Peyer's patch (tissue), 4 donors: ENCODE measurements at regions not wholly inside any gene's neighbourhood (a gene's known extent, or its start where the extent isn't known, plus 50 kb on each side); places are given as distances from the start of the nearest gene placed in this dataset.

Source experiments
- DNase-seq, 3 donors: peaks; one replicate each; pipeline ENCODE4 v3.0.0-alpha.2; 2017 to 2019
- H3K27ac ChIP-seq, 4 donors: fragments of 200-600 bp; sonication (generic); one replicate each; pipeline ENCODE4 v1.5.1; 2016 to 2019
- H3K27me3 ChIP-seq, 2 donors: fragments of 200-600 bp; sonication (generic); one replicate each; pipeline ENCODE4 v1.5.1; 2019
- H3K36me3 ChIP-seq, 3 donors: fragments of 200-600 bp; sonication (generic); one replicate each; pipeline ENCODE4 v1.5.1; 2016 to 2019
- H3K4me1 ChIP-seq, 4 donors: fragments of 200-600 bp; sonication (generic); one replicate each; pipeline ENCODE4 v1.5.1; 2016 to 2019
- H3K4me3 ChIP-seq, 4 donors: fragments of 200-600 bp; sonication (generic); 1 replicate in 3 of 4; 2 replicates in 1 of 4; pipeline ENCODE4 v1.5.1; 2016 to 2019; ENCODE audit warnings: mild to moderate bottlenecking in 1 of 4
- H3K9me3 ChIP-seq, 4 donors: fragments of 200-600 bp; sonication (generic); one replicate each; pipeline ENCODE4 v1.5.1; 2016 to 2019; ENCODE audit warnings: mild to moderate bottlenecking in 1 of 4
- CTCF ChIP-seq, 6 experiments: fragments of 450-650 bp in 4 of 6; fragments of 200-600 bp in 2 of 6; sonication (generic) in 1 of 6; IDR thresholded peaks; one replicate each; pipeline ENCODE4 v1.5.1; 2017 to 2019; ENCODE audit warnings: antibody characterized with exemption in 6 of 6, mild to moderate bottlenecking in 3 of 6, moderate library complexity in 1 of 6
- POLR2A ChIP-seq, 2 donors: fragments of 450-650 bp; IDR thresholded peaks; one replicate each; pipeline ENCODE4 v1.5.1; 2017; ENCODE audit warnings: antibody characterized with exemption in 2 of 2, mild to moderate bottlenecking in 2 of 2, moderate library complexity in 2 of 2

- TF ChIP-seq CTCF (IDR thresholded peaks at IDR 0.05) (no peak), POLR2A (IDR thresholded peaks at IDR 0.05) (no peak)
- Histone ChIP-seq H3K36me3 (no peaks in the 10 kb centered on the region), H3K9me3 (peaks cover 0 to 3% (median 0%) of the 10 kb centered on the region in 4 donors), H3K27me3 (no peaks in the 10 kb centered on the region), H3K4me3 (no peak overlapping the region), H3K4me1 (no peaks in the 10 kb centered on the region), H3K27ac (no peak overlapping the region)
- no peak for DNase-seq
Observed at GRCh38 chr13:82698383-82698782, 1183.9 kb downstream of the SLITRK1 start.

DNA sequence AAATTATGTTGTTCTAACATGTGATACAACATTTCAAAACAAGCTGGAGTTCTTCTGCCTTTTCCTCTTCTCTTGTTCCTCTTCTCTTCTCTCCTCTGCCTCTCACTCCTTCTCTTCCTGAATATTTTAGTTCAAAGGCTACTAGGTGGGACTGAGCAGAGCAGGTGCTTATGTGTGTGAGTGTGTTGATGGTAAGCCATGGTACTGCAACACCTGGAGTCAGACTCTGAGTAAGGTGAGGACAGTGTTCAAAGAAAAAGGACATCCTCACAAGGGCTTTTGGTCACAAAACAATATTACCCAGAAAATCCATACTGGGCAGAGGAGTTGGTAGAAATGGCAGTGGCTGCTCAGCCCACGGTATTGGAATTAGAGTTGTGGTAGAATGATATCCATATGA, 1188.7 kb downstream of the SLITRK1 start:
- Histone ChIP-seq H3K4me3 (no peak overlapping the region), H3K36me3 (no peaks in the 10 kb centered on the region), H3K27me3 (no peaks in the 10 kb centered on the region), H3K9me3 (no peaks in the 10 kb centered on the region), H3K27ac (no peak overlapping the region), H3K4me1 (no peaks in the 10 kb centered on the region)
- no peak for DNase-seq
- TF ChIP-seq POLR2A (IDR thresholded peaks at IDR 0.05) = no peak
- TF ChIP-seq CTCF (IDR thresholded peaks at IDR 0.05) = no peak

DNA sequence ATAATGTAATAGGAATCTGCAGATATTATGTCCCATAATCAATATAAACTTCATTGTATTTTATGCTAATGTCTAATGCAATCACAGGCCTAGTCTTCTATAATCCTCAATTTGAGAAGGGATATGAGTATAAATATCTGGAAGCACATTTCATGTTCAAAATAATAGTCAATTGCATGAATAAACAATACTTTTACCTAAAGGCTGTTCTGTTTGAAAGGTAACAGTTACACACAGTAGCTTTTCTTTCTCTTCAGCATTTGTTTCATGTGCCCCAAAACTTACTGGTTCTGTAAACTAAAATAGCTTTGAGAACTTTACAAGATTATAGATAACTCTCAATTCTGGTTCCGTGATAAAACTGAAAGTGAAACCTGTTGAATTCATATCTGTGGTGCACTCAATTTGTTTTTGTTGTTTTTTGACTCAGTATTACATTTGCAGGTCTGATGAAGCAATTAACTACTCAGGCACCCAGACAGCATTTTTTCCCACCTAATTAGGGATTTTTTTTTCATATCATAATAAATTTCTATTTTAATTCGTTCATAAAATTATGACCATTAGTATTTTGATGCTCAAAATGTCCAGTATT, 1193.8 kb downstream of the SLITRK1 start:
- no peaks in the 10 kb centered on the region for H3K4me1 ChIP-seq
- no peak overlapping the region for H3K27ac ChIP-seq
- peak overlapping the region in 3 of 4 donors; percentile 16 to 27 (median 22) for H3K4me3 ChIP-seq
- H3K36me3 ChIP-seq = no peaks in the 10 kb centered on the region
- no peak for DNase-seq
- no peaks in the 10 kb centered on the region for H3K9me3 ChIP-seq
- TF ChIP-seq POLR2A (IDR thresholded peaks at IDR 0.05) (no peak), CTCF (IDR thresholded peaks at IDR 0.05) (no peak)
- no peaks in the 10 kb centered on the region for H3K27me3 ChIP-seq

DNA sequence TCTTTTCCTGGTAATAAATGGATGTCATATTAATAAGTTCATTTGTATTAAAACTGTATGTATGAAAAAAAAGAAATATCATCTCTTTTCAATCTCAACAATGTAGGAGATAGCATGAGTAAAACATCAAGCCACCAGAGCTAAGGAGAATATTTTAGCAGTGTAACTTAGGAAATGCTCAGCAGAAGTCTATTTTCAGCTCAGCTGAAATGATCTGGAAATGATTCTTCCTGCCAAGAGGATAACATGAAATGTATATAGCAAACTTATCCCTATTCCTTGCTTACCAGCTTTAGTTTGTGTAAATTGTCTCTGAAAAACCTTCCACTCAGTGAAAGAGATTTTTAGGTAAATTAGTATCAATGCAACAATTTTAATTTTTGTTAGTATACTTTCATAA, 1194.4 kb downstream of the SLITRK1 start:
- no peak overlapping the region for H3K27ac ChIP-seq
- no peak for TF ChIP-seq POLR2A (IDR thresholded peaks at IDR 0.05)
- no peak for TF ChIP-seq CTCF (IDR thresholded peaks at IDR 0.05)
- no peak overlapping the region for H3K4me3 ChIP-seq
- no peaks in the 10 kb centered on the region for H3K9me3 ChIP-seq
- no peak for DNase-seq
- H3K36me3 ChIP-seq = no peaks in the 10 kb centered on the region
- H3K4me1 ChIP-seq = no peaks in the 10 kb centered on the region
- no peaks in the 10 kb centered on the region for H3K27me3 ChIP-seq

DNA sequence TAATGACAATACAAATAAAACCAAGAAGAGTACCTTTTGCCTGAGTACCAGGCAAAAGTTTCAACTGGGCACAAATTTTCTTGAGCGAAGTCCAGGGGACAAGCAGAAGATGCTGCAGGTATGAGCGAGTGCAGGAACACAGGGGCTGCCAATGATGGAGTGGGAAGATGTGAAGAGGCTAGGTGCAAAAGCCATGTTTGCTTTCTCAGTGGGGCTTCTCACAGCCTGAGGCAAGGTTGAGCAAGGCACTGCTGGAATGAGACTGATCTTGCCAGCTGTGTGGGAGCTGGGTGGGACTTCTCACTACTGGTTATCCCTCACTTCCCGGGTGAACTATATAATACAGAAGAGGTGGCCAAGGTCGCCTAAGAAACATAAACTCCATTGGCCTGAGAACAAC, 1200.7 kb downstream of the SLITRK1 start:
- Histone ChIP-seq H3K4me1 (no peaks in the 10 kb centered on the region), H3K4me3 (no peak overlapping the region), H3K27me3 (no peaks in the 10 kb centered on the region), H3K36me3 (no peaks in the 10 kb centered on the region), H3K9me3 (no peaks in the 10 kb centered on the region), H3K27ac (no peak overlapping the region)
- TF ChIP-seq CTCF (IDR thresholded peaks at IDR 0.05) = no peak
- TF ChIP-seq POLR2A (IDR thresholded peaks at IDR 0.05) = no peak
- no peak for DNase-seq

- Histone ChIP-seq H3K9me3 (no peaks in the 10 kb centered on the region), H3K4me3 (no peak overlapping the region), H3K27ac (no peak overlapping the region), H3K4me1 (no peaks in the 10 kb centered on the region), H3K36me3 (no peaks in the 10 kb centered on the region), H3K27me3 (no peaks in the 10 kb centered on the region)
- TF ChIP-seq CTCF (IDR thresholded peaks at IDR 0.05) = no peak
- TF ChIP-seq POLR2A (IDR thresholded peaks at IDR 0.05) = no peak
- no peak for DNase-seq
Observed at GRCh38 chr13:82678052-82678451, 1204.2 kb downstream of the SLITRK1 start.
